ENCODE measurements at regions not wholly inside any gene's neighbourhood (a gene's known extent, or its start where the extent isn't known, plus 50 kb on each side); places are given as distances from the start of the nearest gene placed in this dataset.

- no peak for TF ChIP-seq POU6F1 (CRISPR knock-in tag; IDR thresholded peaks at IDR 0.05; ENCODE audit: borderline replicate concordance, low read depth)
- no peak for TF ChIP-seq PPARA (CRISPR knock-in tag; IDR thresholded peaks at IDR 0.05; ENCODE audit: borderline replicate concordance)
- TF ChIP-seq ISL1 (CRISPR knock-in tag; IDR thresholded peaks at IDR 0.05), result no peak
Observed at GRCh38 chr6:94670017-94670416, 907.3 kb upstream of the MANEA start (continued).

- no peak for ATAC-seq
- TF ChIP-seq GLIS3 (CRISPR knock-in tag; IDR thresholded peaks at IDR 0.05) (no peak), RARB (CRISPR knock-in tag; IDR thresholded peaks at IDR 0.05) (no peak), ZNF8 (CRISPR knock-in tag; IDR thresholded peaks at IDR 0.05) (no peak), BACH2 (CRISPR knock-in tag; IDR thresholded peaks at IDR 0.05; ENCODE audit: borderline replicate concordance) (no peak), CSDC2 (CRISPR knock-in tag; IDR thresholded peaks at IDR 0.05) (no peak), OSR1 (CRISPR knock-in tag; IDR thresholded peaks at IDR 0.05) (no peak), CREB5 (CRISPR knock-in tag; IDR thresholded peaks at IDR 0.05; ENCODE audit: low read depth) (no peak), ESRRG (CRISPR knock-in tag; IDR thresholded peaks at IDR 0.05) (no peak), TSHZ2 (CRISPR knock-in tag; IDR thresholded peaks at IDR 0.05) (no peak), TOX (CRISPR knock-in tag; IDR thresholded peaks at IDR 0.05; ENCODE audit: borderline replicate concordance) (no peak), SNAI2 (CRISPR knock-in tag; IDR thresholded peaks at IDR 0.05) (no peak)
Observed at GRCh38 chr6:94668876-94669275, 908.5 kb upstream of the MANEA start.

- no peak for ATAC-seq
- TF ChIP-seq CSDC2 (CRISPR knock-in tag; IDR thresholded peaks at IDR 0.05) (no peak), CREB5 (CRISPR knock-in tag; IDR thresholded peaks at IDR 0.05; ENCODE audit: low read depth) (no peak), TCF4 (CRISPR knock-in tag; IDR thresholded peaks at IDR 0.05; ENCODE audit: borderline replicate concordance) (no peak), TOX (CRISPR knock-in tag; IDR thresholded peaks at IDR 0.05; ENCODE audit: borderline replicate concordance) (no peak), PATZ1 (CRISPR knock-in tag; IDR thresholded peaks at IDR 0.05; ENCODE audit: borderline replicate concordance) (no peak), OSR1 (CRISPR knock-in tag; IDR thresholded peaks at IDR 0.05) (no peak), ARNTL (CRISPR knock-in tag; IDR thresholded peaks at IDR 0.05; ENCODE audit: borderline replicate concordance, low read depth) (no peak), ZFP30 (CRISPR knock-in tag; IDR thresholded peaks at IDR 0.05) (no peak), ZC3H10 (CRISPR knock-in tag; IDR thresholded peaks at IDR 0.05) (no peak), BACH2 (CRISPR knock-in tag; IDR thresholded peaks at IDR 0.05; ENCODE audit: borderline replicate concordance) (no peak), CSRNP3 (CRISPR knock-in tag; IDR thresholded peaks at IDR 0.05) (no peak)
Observed at GRCh38 chr6:94658929-94659328, 918.4 kb upstream of the MANEA start.

All from SK-N-SH treated with all-trans-retinoic acid at 6 μM for 48 hours (cell line).